Heart left ventricle (tissue), 16 donors: ENCODE measurements at regions not wholly inside any gene's neighbourhood (a gene's known extent, or its start where the extent isn't known, plus 50 kb on each side); places are given as distances from the start of the nearest gene placed in this dataset.

Experiments
- ATAC-seq, 4 donors: fragments of 200-7000 bp; cut with Tn5 transposase; one replicate each; pipeline ENCODE4 v1.9.1; 2020 to 2022; ENCODE audit warnings: moderate library complexity in 4 of 4, mild to moderate bottlenecking in 3 of 4, moderate number of reproducible peaks in 1 of 4
- DNase-seq, 5 donors: peaks; one replicate each; pipeline ENCODE4 v3.0.0-alpha.2; 2020
- H3K27ac ChIP-seq, 12 donors: fragments of 200-600 bp; sonication (generic) in 4 of 12; one replicate each; pipeline versions ENCODE4 v1.5.0 to v1.8.0; 2016 to 2022; ENCODE audit warnings: mild to moderate bottlenecking in 2 of 12
- H3K27me3 ChIP-seq, 9 donors: fragments of 200-600 bp; sonication (generic) in 2 of 9; one replicate each; pipeline versions ENCODE4 v1.5.1 to v1.8.0; 2016 to 2022; ENCODE audit warnings: mild to moderate bottlenecking in 3 of 9
- H3K36me3 ChIP-seq, 9 donors: fragments of 200-600 bp; sonication (generic) in 2 of 9; one replicate each; pipeline versions ENCODE4 v1.5.0 to v1.8.0; 2018 to 2022; ENCODE audit warnings: mild to moderate bottlenecking in 2 of 9
- H3K4me1 ChIP-seq, 12 donors: fragments of 200-600 bp; sonication (generic) in 4 of 12; one replicate each; pipeline versions ENCODE4 v1.5.0 to v1.8.0; 2016 to 2022; ENCODE audit warnings: mild to moderate bottlenecking in 3 of 12
- H3K4me3 ChIP-seq, 12 donors: fragments of 200-600 bp; sonication (generic) in 4 of 12; one replicate each; pipeline versions ENCODE4 v1.5.0 to v1.8.0; 2017 to 2022; ENCODE audit warnings: mild to moderate bottlenecking in 9 of 12, moderate library complexity in 4 of 12
- H3K9me3 ChIP-seq, 12 donors: fragments of 200-600 bp; sonication (generic) in 4 of 12; one replicate each; pipeline versions ENCODE4 v1.5.0 to v1.8.0; 2016 to 2022; ENCODE audit warnings: mild to moderate bottlenecking in 1 of 12
- CTCF ChIP-seq, 12 donors: fragments of 200-600 bp; sonication (generic) in 4 of 12; IDR thresholded peaks; one replicate each; pipeline versions ENCODE4 v1.5.0 to v1.8.0; 2018 to 2022; ENCODE audit warnings: antibody characterized with exemption in 12 of 12, mild to moderate bottlenecking in 5 of 12
- POLR2A ChIP-seq, 2 donors: fragments of 450-650 bp; IDR thresholded peaks; one replicate each; pipeline ENCODE4 v1.6.1; 2017; ENCODE audit warnings: antibody characterized with exemption in 2 of 2, mild to moderate bottlenecking in 2 of 2, moderate library complexity in 2 of 2
- WGBS, 4 donors: extraction: QIAGEN DNeasy Blood & Tissue Kit in 2 of 4; methylation state at CpG; one replicate each; pipeline versions ENCODE4 v1.1.5 to v1.1.7; 2013 to 2018; 5-methylcytosine and 5-hydroxymethylcytosine counted together
- intact Hi-C, 10 donors: fragments of 100-400 bp; cut with DNase I; formaldehyde crosslinking; loops; one replicate each; pipeline versions ENCODE4 v1.11.1 to v1.14.2; 2022
- donor health status: ischemic (EF 13 %, LVEDD 7.1; RV severe dilation, severe dysfunction).
- donor health status: healthy with polysubstance abuse.
- donor health status: DM: no; HTN: yes; CAD: no.
- donor health status: DM: no; HTN: no; CAD: no.
- donor health status: ischemic (EF 25% LVEDD 6.9; RV normal size, moderate dysfunction).
- donor health status: ischemic (EF 25% LVEDD 5.7; RV mildly dilated, moderate dysfunction).
- donor health status: healthy.
- donor health status: DM: yes; HTN: yes; CAD: no.
- donor health status: ischemic (EF 35%, LVEDD 5.7; RV mildly dilated, moderate dysfunction).
- donor health status: nonischemic (EF 11% LVEDD 7.7; RV severe dilation, severe dysfunction).
- donor health status: DM: yes; HTN: yes; CAD: no.
- donor health status: PGD.
- donor health status: ischemic (EF 29% LVEDD 5.4; RV normal size, mild dysfunction).
- donor health status: nonischemic (EF 23%, LVEDD 6.1; RV moderate dilation, normal function).

GRCh38 chrX:1034717-1035116 is 177.7 kb downstream of the CRLF2 start:
- no peak for TF ChIP-seq CTCF (IDR thresholded peaks at IDR 0.05)
- TF ChIP-seq POLR2A (IDR thresholded peaks at IDR 0.05), result no peak
- ATAC-seq, result no peak
- no peak overlapping the region for H3K27ac ChIP-seq
- DNase-seq, result no peak
- H3K4me3 ChIP-seq, result no peak overlapping the region
- 71 to 81% (median 74%) methylated on average over 17 of the region's 17 CpGs for WGBS, 4 donors
- H3K36me3 ChIP-seq, result no peaks in the 10 kb centered on the region
- no peaks in the 10 kb centered on the region for H3K4me1 ChIP-seq
- intact Hi-C loops, result no loop called here
- H3K9me3 ChIP-seq, result peaks cover 0 to 23% (median 3%) of the 10 kb centered on the region in 12 donors
- no peaks in the 10 kb centered on the region for H3K27me3 ChIP-seq

GRCh38 chrX:1031521-1032430 is 180.7 kb downstream of the CRLF2 start:
- TF ChIP-seq POLR2A (IDR thresholded peaks at IDR 0.05) (no peak), CTCF (IDR thresholded peaks at IDR 0.05) (no peak)
- H3K36me3 ChIP-seq, result no peaks in the 10 kb centered on the region
- DNase-seq, result no peak
- H3K27ac ChIP-seq, result no peak overlapping the region
- no peak for ATAC-seq
- 76 to 85% (median 82%) methylated on average over 29 to 38 of the region's 38 CpGs for WGBS, 4 donors
- no peaks in the 10 kb centered on the region for H3K4me1 ChIP-seq
- H3K27me3 ChIP-seq, result no peaks in the 10 kb centered on the region
- H3K9me3 ChIP-seq, result peaks cover 0 to 13% (median 0%) of the 10 kb centered on the region in 12 donors
- H3K4me3 ChIP-seq, result no peak overlapping the region
- intact Hi-C loops, result no loop called here

- intact Hi-C loops, result no loop called here
- H3K4me3 ChIP-seq, result no peak overlapping the region
- no peaks in the 10 kb centered on the region for H3K36me3 ChIP-seq
- DNase-seq (no peak), ATAC-seq (no peak)
- TF ChIP-seq POLR2A (IDR thresholded peaks at IDR 0.05), result no peak
- no peak for TF ChIP-seq CTCF (IDR thresholded peaks at IDR 0.05)
- H3K27me3 ChIP-seq, result no peaks in the 10 kb centered on the region
- peaks cover 0 to 9% (median 0%) of the 10 kb centered on the region in 12 donors for H3K9me3 ChIP-seq
- H3K4me1 ChIP-seq, result no peaks in the 10 kb centered on the region
- H3K27ac ChIP-seq, result no peak overlapping the region
- 86 to 93% (median 88%) methylated on average over 15 of the region's 15 CpGs for WGBS, 4 donors
Measured at GRCh38 chrX:1029494-1029893, 183.0 kb downstream of the CRLF2 start.

GRCh38 chrX:1027680-1028079 is 184.8 kb downstream of the CRLF2 start:
- Histone ChIP-seq H3K4me3 (no peak overlapping the region), H3K27me3 (no peaks in the 10 kb centered on the region), H3K4me1 (no peaks in the 10 kb centered on the region), H3K27ac (no peak overlapping the region), H3K9me3 (peaks cover 0 to 4% (median 0%) of the 10 kb centered on the region in 12 donors), H3K36me3 (no peaks in the 10 kb centered on the region)
- DNase-seq (no peak), ATAC-seq (no peak)
- intact Hi-C loops, result no loop called here
- no peak for TF ChIP-seq POLR2A (IDR thresholded peaks at IDR 0.05)
- no peak for TF ChIP-seq CTCF (IDR thresholded peaks at IDR 0.05)
